ENCODE measurements at regions not wholly inside any gene's neighbourhood (a gene's known extent, or its start where the extent isn't known, plus 50 kb on each side); places are given as distances from the start of the nearest gene placed in this dataset.
A peak's percentile ranks its signal among the peaks of the same experiment; 100 is the strongest.

- DNase-seq (ENCODE audit: low spot score): no peak
Measured at GRCh38 chr9:107694390-107694789, 204.8 kb upstream of the KLF4 start.

- no peak for DNase-seq (ENCODE audit: low spot score)
Measured at GRCh38 chr9:107693625-107694326, 204.2 kb upstream of the KLF4 start.

GRCh38 chr9:107691664-107692063 lies 202.1 kb upstream of the KLF4 start:
- DNase-seq (ENCODE audit: low spot score): no peak

GRCh38 chr9:107690021-107690420 lies 200.5 kb upstream of the KLF4 start:
- DNase-seq (ENCODE audit: low spot score): no peak

- no peak for DNase-seq (ENCODE audit: low spot score)
Measured at GRCh38 chr9:107688728-107689127, 199.2 kb upstream of the KLF4 start.

GRCh38 chr9:107685901-107686300 lies 196.3 kb upstream of the KLF4 start:
- no peak for DNase-seq (ENCODE audit: low spot score)

- DNase-seq (ENCODE audit: low spot score): no peak
Measured at GRCh38 chr9:107685376-107685775, 195.8 kb upstream of the KLF4 start.

GRCh38 chr9:107684224-107684623 lies 194.7 kb upstream of the KLF4 start:
- no peak for DNase-seq (ENCODE audit: low spot score)

- DNase-seq (ENCODE audit: low spot score): no peak
Measured at GRCh38 chr9:107683566-107683965, 194.0 kb upstream of the KLF4 start.

GRCh38 chr9:107681988-107682387 lies 192.4 kb upstream of the KLF4 start:
- DNase-seq (ENCODE audit: low spot score): no peak

- DNase-seq (ENCODE audit: low spot score): no peak
Measured at GRCh38 chr9:107675351-107676259, 186.0 kb upstream of the KLF4 start.

- peak; percentile 45 for DNase-seq (ENCODE audit: low spot score)
Measured at GRCh38 chr9:107674721-107675277, 185.2 kb upstream of the KLF4 start.

GRCh38 chr9:107673861-107674720 lies 184.5 kb upstream of the KLF4 start:
- no peak for DNase-seq (ENCODE audit: low spot score)

GRCh38 chr9:107671588-107671987 lies 182.0 kb upstream of the KLF4 start:
- DNase-seq (ENCODE audit: low spot score): no peak

- DNase-seq (ENCODE audit: low spot score): no peak
Measured at GRCh38 chr9:107669422-107669821, 179.9 kb upstream of the KLF4 start.

- no peak for DNase-seq (ENCODE audit: low spot score)
Measured at GRCh38 chr9:107667231-107668070, 177.9 kb upstream of the KLF4 start.

- DNase-seq (ENCODE audit: low spot score): no peak
Measured at GRCh38 chr9:107665057-107665456, 175.5 kb upstream of the KLF4 start.

GRCh38 chr9:107660976-107661375 lies 171.4 kb upstream of the KLF4 start:
- DNase-seq (ENCODE audit: low spot score): no peak

- no peak for DNase-seq (ENCODE audit: low spot score)
Measured at GRCh38 chr9:107653263-107653821, 163.8 kb upstream of the KLF4 start.

- no peak for DNase-seq (ENCODE audit: low spot score)
Measured at GRCh38 chr9:107650995-107651394, 161.4 kb upstream of the KLF4 start.

- no peak for DNase-seq (ENCODE audit: low spot score)
Measured at GRCh38 chr9:107650321-107650720, 160.8 kb upstream of the KLF4 start.
